K562 (cell line): ENCODE measurements at regions not wholly inside any gene's neighbourhood (a gene's known extent, or its start where the extent isn't known, plus 50 kb on each side); places are given as distances from the start of the nearest gene placed in this dataset.
A peak's percentile ranks its signal among the peaks of the same experiment; 100 is the strongest.

ENCODE experiments used
- E2F6 ChIP-seq, 2 experiments: IDR thresholded peaks; 2 replicates each; pipeline ENCODE4 v1.6.1; 2011; ENCODE audit warnings: borderline replicate concordance in 1 of 2, control low read depth in 1 of 2, low read depth in 1 of 2, low read length in 1 of 2, mild to moderate bottlenecking in 1 of 2, mixed read lengths in 1 of 2, moderate library complexity in 1 of 2; ENCODE audit not compliant: insufficient read depth in 1 of 2, insufficient read length in 1 of 2, poor library complexity in 1 of 2, severe bottlenecking in 1 of 2; ENCODE audit errors: extremely low read depth in 1 of 2
- EHMT2 ChIP-seq: fragments of 450-650 bp; IDR thresholded peaks from 2 replicates; pipeline ENCODE4 v1.6.1; 2018; ENCODE audit warnings: antibody characterized with exemption
- ELF2 ChIP-seq: fragments of 250-450 bp; sonication (Bioruptor Pico); IDR thresholded peaks from 2 replicates; pipeline ENCODE4 v1.5.0; 2021; ENCODE audit warnings: mild to moderate bottlenecking
- ELF4 ChIP-seq: fragments of 450-650 bp; formaldehyde crosslinking; IDR thresholded peaks from 2 replicates; pipeline ENCODE4 v1.4.0; 2022; ENCODE audit warnings: missing genetic modification characterization
- FOXO4 ChIP-seq: fragments of 450-650 bp; formaldehyde crosslinking; IDR thresholded peaks from 2 replicates; pipeline ENCODE4 v1.4.0; 2020; ENCODE audit warnings: mild to moderate bottlenecking, moderate library complexity
- HNRNPL ChIP-seq: fragments of 200-400 bp; formaldehyde crosslinking; IDR thresholded peaks from 2 replicates; pipeline ENCODE4 v1.6.1; 2017; ENCODE audit warnings: low read depth, mild to moderate bottlenecking, low read length
- IRF1 ChIP-seq: sonication (generic); formaldehyde crosslinking; IDR thresholded peaks from 2 replicates; pipeline ENCODE4 v1.8.0; 2022; ENCODE audit warnings: missing genetic modification reagents, mild to moderate bottlenecking, borderline replicate concordance
- MAX ChIP-seq: sonication (generic); formaldehyde crosslinking; IDR thresholded peaks from 2 replicates; pipeline ENCODE4 v1.9.0; 2022; ENCODE audit warnings: mild to moderate bottlenecking, missing genetic modification reagents
- PPARD ChIP-seq: fragments of 250-450 bp; sonication (Bioruptor Pico); IDR thresholded peaks from 2 replicates; pipeline ENCODE4 v1.8.0; 2022; ENCODE audit warnings: inconsistent platforms, mild to moderate bottlenecking, moderate library complexity
- RBM14 ChIP-seq: fragments of 200-400 bp; formaldehyde crosslinking; IDR thresholded peaks from 2 replicates; pipeline ENCODE4 v1.6.1; 2018; ENCODE audit warnings: low read depth, mild to moderate bottlenecking, low read length, moderate library complexity, borderline replicate concordance; ENCODE audit not compliant: insufficient read depth
- RNF219 ChIP-seq: fragments of 250-450 bp; sonication (Bioruptor Pico); IDR thresholded peaks from 2 replicates; pipeline ENCODE4 v1.5.0; 2022; ENCODE audit warnings: mild to moderate bottlenecking
- SNAPC5 ChIP-seq: fragments of 250-450 bp; sonication (Bioruptor Pico); IDR thresholded peaks from 2 replicates; pipeline ENCODE4 v1.8.0; 2021; ENCODE audit warnings: moderate library complexity, mild to moderate bottlenecking, inconsistent platforms
- TEAD2 ChIP-seq: fragments of 450-650 bp; IDR thresholded peaks from 2 replicates; pipeline ENCODE4 v1.6.1; 2016; ENCODE audit warnings: missing genetic modification characterization, control low read depth, missing compliant biosample characterization
- ZMIZ1 ChIP-seq, 2 experiments: fragments of 150-350 bp in 1 of 2; IDR thresholded peaks; 2 replicates each; pipeline ENCODE4 v1.6.1; 2012 to 2016; ENCODE audit warnings: low read depth in 2 of 2, low read length in 2 of 2, mild to moderate bottlenecking in 1 of 2, moderate library complexity in 1 of 2
- ZNF239 ChIP-seq: fragments of 250-450 bp; sonication (Bioruptor Pico); IDR thresholded peaks from 2 replicates; pipeline ENCODE4 v1.4.0; 2020; ENCODE audit warnings: mild to moderate bottlenecking
- ZNF444 ChIP-seq: fragments of 250-450 bp; sonication (Bioruptor Pico); IDR thresholded peaks from 2 replicates; pipeline ENCODE4 v1.4.0; 2020; ENCODE audit warnings: mild to moderate bottlenecking, moderate library complexity

GRCh38 chr1:31507676-31508530 lies 68.4 kb upstream of the TINAGL1 start (continued):
- TF ChIP-seq RNF219 (no peak), ELF2 (no peak), ZNF444 (CRISPR knock-in tag) (no peak), EHMT2 (peak; percentile 38; the same call in 1 of the 2 replicates), E2F6 (IDR thresholded peaks at IDR 0.05; ENCODE audit: borderline replicate concordance in 1 of 2, extremely low read depth in 1 of 2, insufficient read depth in 1 of 2, insufficient read length in 1 of 2, low read depth in 1 of 2, low read length in 1 of 2, poor library complexity in 1 of 2, severe bottlenecking in 1 of 2) (no peak), ZMIZ1 (IDR thresholded peaks at IDR 0.05; ENCODE audit: low read depth in 2 of 2, low read length in 2 of 2) (no peak), IRF1 (no peak), RBM14 (no peak), FOXO4 (no peak), PPARD (CRISPR knock-in tag) (no peak), HNRNPL (no peak), TEAD2 (tag) (no peak), MAX (CRISPR knock-in tag) (0 out of 2 replicates have a peak, but pooled peaks have one; percentile 25), ELF4 (no peak), SNAPC5 (CRISPR knock-in tag) (no peak), ZNF239 (CRISPR knock-in tag) (no peak)
